ENCODE measurements at regions not wholly inside any gene's neighbourhood (a gene's known extent, or its start where the extent isn't known, plus 50 kb on each side); places are given as distances from the start of the nearest gene placed in this dataset.

- Histone ChIP-seq H3K4me1 (no peaks in the 10 kb centered on the region), H3K36me3 (no peaks in the 10 kb centered on the region), H3K9me3 (peaks cover 0 to 22% (median 12%) of the 10 kb centered on the region in 8 donors), H3K27me3 (replicated peaks in 1 of 7) (peaks cover 0 to 31% (median 0%) of the 10 kb centered on the region in 7 donors), H3K4me3 (no peak overlapping the region), H3K27ac (no peak overlapping the region)
- DNase-seq = peak; percentile 49
- 51 to 75% (median 54%) methylated on average over 3 to 4 of the region's 4 CpGs for WGBS, 5 donors
- intact Hi-C loops (cut with DNase I; ENCODE audit: low total_unique reads) = no loop called here
- no peak for TF ChIP-seq POLR2AphosphoS5 (IDR thresholded peaks at IDR 0.05)
- no peak for TF ChIP-seq POLR2A (IDR thresholded peaks at IDR 0.05)
- TF ChIP-seq CTCF (IDR thresholded peaks at IDR 0.05 in 8 of 11, conservative IDR thresholded peaks at IDR 0.05 in 3 of 11) = no peak
Measured at GRCh38 chr1:29460041-29460610, 223.8 kb downstream of the PTPRU start.

GRCh38 chr1:29459620-29459945 is 223.3 kb downstream of the PTPRU start:
- intact Hi-C loops (cut with DNase I; ENCODE audit: low total_unique reads) = no loop called here
- H3K4me1 ChIP-seq = no peaks in the 10 kb centered on the region
- 66 to 78% (median 70%) methylated on average over 6 of the region's 6 CpGs for WGBS, 5 donors
- peak; percentile 33 for DNase-seq
- H3K4me3 ChIP-seq = no peak overlapping the region
- no peak overlapping the region for H3K27ac ChIP-seq
- TF ChIP-seq POLR2AphosphoS5 (IDR thresholded peaks at IDR 0.05) (no peak), POLR2A (IDR thresholded peaks at IDR 0.05) (no peak), CTCF (IDR thresholded peaks at IDR 0.05 in 8 of 11, conservative IDR thresholded peaks at IDR 0.05 in 3 of 11) (no peak)
- H3K9me3 ChIP-seq = peaks cover 0 to 16% (median 7%) of the 10 kb centered on the region in 8 donors
- peaks cover 0 to 36% (median 0%) of the 10 kb centered on the region in 7 donors for H3K27me3 ChIP-seq (replicated peaks in 1 of 7)
- H3K36me3 ChIP-seq = no peaks in the 10 kb centered on the region

GRCh38 chr1:29458737-29459619 is 222.7 kb downstream of the PTPRU start:
- WGBS, 5 donors = 59 to 67% (median 64%) methylated on average over 1 to 8 of the region's 8 CpGs
- TF ChIP-seq CTCF (IDR thresholded peaks at IDR 0.05 in 8 of 11, conservative IDR thresholded peaks at IDR 0.05 in 3 of 11) = no peak
- TF ChIP-seq POLR2A (IDR thresholded peaks at IDR 0.05) = no peak
- no peak for TF ChIP-seq POLR2AphosphoS5 (IDR thresholded peaks at IDR 0.05)
- no peaks in the 10 kb centered on the region for H3K36me3 ChIP-seq
- no peak overlapping the region for H3K27ac ChIP-seq
- H3K4me1 ChIP-seq = no peaks in the 10 kb centered on the region
- intact Hi-C loops (cut with DNase I; ENCODE audit: low total_unique reads) = no loop called here
- H3K4me3 ChIP-seq = no peak overlapping the region
- H3K9me3 ChIP-seq = peaks cover 0 to 10% (median 2%) of the 10 kb centered on the region in 8 donors
- H3K27me3 ChIP-seq (replicated peaks in 1 of 7) = peaks cover 0 to 38% (median 0%) of the 10 kb centered on the region in 7 donors
- peak; percentile 46 for DNase-seq

Data from spleen (tissue), 11 donors.